ENCODE measurements at regions not wholly inside any gene's neighbourhood (a gene's known extent, or its start where the extent isn't known, plus 50 kb on each side); places are given as distances from the start of the nearest gene placed in this dataset.
"Not testable (repeated sequence)": the region's sequence is repeated elsewhere in the genome, so short reads cannot be mapped to it uniquely, and the experiment has no call there.

DNA sequence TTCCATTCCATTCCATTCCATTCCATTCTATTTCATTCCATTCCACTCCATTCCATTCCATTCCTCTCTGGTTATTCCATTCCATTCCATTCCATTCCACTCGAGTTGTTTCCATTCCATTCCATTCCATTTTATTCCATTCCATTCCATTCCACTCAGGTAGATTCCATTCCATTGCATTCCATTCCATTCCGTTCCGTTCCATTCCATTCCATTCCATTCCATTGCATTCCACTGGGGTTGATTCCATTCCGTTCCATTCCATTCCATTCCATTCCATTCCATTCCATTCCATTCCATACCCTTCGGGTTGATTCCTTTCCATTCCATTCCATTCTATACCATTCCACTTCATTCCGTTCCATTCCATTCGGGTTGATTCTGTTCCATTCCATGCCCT, 144.6 kb downstream of the CWH43 start:
- not testable (repeated sequence) for H3K9me2 ChIP-seq (replicated peaks; ENCODE audit: insufficient read depth); H3K4me1 ChIP-seq (ENCODE audit: insufficient read depth); H3K9me3 ChIP-seq (ENCODE audit: low read depth); H3K36me3 ChIP-seq (replicated peaks; ENCODE audit: insufficient read depth, low read depth); H3K27ac ChIP-seq; H3K4me3 ChIP-seq; H3K79me2 ChIP-seq; H2AFZ ChIP-seq; H4K20me1 ChIP-seq (ENCODE audit: insufficient read depth, poor library complexity, severe bottlenecking); H3K4me2 ChIP-seq; DNase-seq (ENCODE audit: low spot score); H3K27me3 ChIP-seq
- WGBS (ENCODE audit: low lambda C conversion rate, missing lambda C conversion rate) = 36% methylated on average over 3 of the region's 7 CpGs

DNA sequence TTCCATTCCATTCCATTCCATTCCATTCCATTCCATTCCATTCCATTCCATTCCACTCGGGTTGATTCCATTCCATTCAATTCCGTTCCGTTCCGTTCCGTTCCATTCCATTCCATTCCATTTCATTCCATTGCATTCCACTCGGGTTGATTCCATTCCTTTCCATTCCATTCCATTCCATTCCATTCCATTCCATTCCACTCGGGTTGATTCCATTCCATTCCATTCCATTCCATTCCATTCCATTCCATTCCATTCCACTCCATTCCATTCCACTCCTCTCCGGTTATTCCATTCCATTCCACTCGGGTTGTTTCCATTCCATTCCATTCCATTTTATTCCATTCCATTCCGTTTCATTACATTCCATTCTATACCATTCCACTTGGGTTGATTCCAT, 151.0 kb downstream of the CWH43 start:
- H3K36me3 ChIP-seq (replicated peaks; ENCODE audit: insufficient read depth, low read depth); H3K27ac ChIP-seq; H3K4me2 ChIP-seq; H4K20me1 ChIP-seq (ENCODE audit: insufficient read depth, poor library complexity, severe bottlenecking); H3K9me3 ChIP-seq (ENCODE audit: low read depth); H3K79me2 ChIP-seq; DNase-seq (ENCODE audit: low spot score); H3K4me3 ChIP-seq; H3K9me2 ChIP-seq (replicated peaks; ENCODE audit: insufficient read depth); H3K4me1 ChIP-seq (ENCODE audit: insufficient read depth); H3K27me3 ChIP-seq; H2AFZ ChIP-seq: not testable (repeated sequence)
- 50% methylated on average over 6 of the region's 10 CpGs for WGBS (ENCODE audit: low lambda C conversion rate, missing lambda C conversion rate)

DNA sequence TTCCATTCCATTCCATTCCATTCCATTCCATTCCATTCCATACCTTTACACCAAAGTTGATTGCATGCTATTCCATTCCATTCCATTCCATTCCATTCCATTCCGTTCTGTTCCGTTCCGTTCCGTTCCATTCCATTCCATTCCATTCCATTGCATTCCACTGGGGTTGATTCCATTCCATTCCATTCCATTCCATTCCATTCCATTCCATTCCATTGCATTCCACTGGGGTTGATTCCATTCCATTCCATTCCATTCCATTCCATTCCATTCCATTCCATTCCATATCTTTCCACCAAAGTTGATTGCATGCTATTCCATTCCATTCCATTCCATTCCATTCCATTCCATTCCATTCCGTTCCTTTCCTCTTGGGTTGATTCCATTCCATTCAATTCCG, 151.9 kb downstream of the CWH43 start:
- H4K20me1 ChIP-seq (ENCODE audit: insufficient read depth, poor library complexity, severe bottlenecking); DNase-seq (ENCODE audit: low spot score); H3K27me3 ChIP-seq; H3K36me3 ChIP-seq (replicated peaks; ENCODE audit: insufficient read depth, low read depth); H3K9me3 ChIP-seq (ENCODE audit: low read depth); H3K9me2 ChIP-seq (replicated peaks; ENCODE audit: insufficient read depth); H2AFZ ChIP-seq; H3K4me2 ChIP-seq; H3K4me1 ChIP-seq (ENCODE audit: insufficient read depth); H3K79me2 ChIP-seq; H3K4me3 ChIP-seq; H3K27ac ChIP-seq: not testable (repeated sequence)
- 49% methylated on average over 4 of the region's 6 CpGs for WGBS (ENCODE audit: low lambda C conversion rate, missing lambda C conversion rate)

DNA sequence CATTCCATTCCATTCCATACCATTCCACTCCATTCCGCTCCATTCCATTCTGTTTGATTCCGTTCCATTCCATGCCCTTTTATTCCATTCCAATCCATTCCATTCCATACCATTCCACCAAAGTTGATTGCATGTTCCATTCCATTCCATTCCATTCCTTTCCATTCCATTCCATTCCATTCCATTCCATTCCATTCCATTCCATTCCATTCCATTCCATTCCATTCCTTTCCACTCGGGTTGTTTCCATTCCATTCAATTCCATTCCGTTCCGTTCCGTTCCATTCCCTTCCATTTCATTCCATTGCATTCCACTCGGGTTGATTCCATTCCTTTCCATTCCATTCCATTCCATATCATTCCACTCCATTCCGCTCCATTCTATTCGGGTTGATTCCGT, 152.7 kb downstream of the CWH43 start:
- H3K4me1 ChIP-seq (ENCODE audit: insufficient read depth); DNase-seq (ENCODE audit: low spot score); H3K9me3 ChIP-seq (ENCODE audit: low read depth); H3K4me2 ChIP-seq; H3K79me2 ChIP-seq; H3K27me3 ChIP-seq; H3K27ac ChIP-seq; H3K4me3 ChIP-seq; H3K36me3 ChIP-seq (replicated peaks; ENCODE audit: insufficient read depth, low read depth); H2AFZ ChIP-seq; H3K9me2 ChIP-seq (replicated peaks; ENCODE audit: insufficient read depth); H4K20me1 ChIP-seq (ENCODE audit: insufficient read depth, poor library complexity, severe bottlenecking): not testable (repeated sequence)
- WGBS (ENCODE audit: low lambda C conversion rate, missing lambda C conversion rate) = 52% methylated on average over 4 of the region's 10 CpGs

DNA sequence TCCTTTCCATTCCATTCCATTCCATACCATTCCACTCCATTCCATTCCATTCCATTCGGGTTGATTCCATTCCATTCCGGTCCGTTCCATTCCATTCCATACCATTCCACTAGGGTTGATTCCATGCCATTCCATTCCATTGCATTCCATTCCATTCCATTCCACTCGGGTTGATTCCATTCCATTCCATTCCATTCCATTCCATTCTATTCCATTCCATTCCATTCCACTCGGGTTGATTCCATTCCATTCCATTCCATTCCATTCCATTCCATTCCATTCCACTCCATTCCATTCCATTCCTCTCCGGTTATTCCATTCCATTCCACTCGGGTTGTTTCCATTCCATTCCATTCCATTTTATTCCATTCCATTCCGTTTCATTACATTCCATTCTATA, 153.4 kb downstream of the CWH43 start:
- DNase-seq (ENCODE audit: low spot score); H3K27me3 ChIP-seq; H3K79me2 ChIP-seq; H3K4me1 ChIP-seq (ENCODE audit: insufficient read depth); H3K4me2 ChIP-seq; H3K9me2 ChIP-seq (replicated peaks; ENCODE audit: insufficient read depth); H3K9me3 ChIP-seq (ENCODE audit: low read depth); H3K27ac ChIP-seq; H3K4me3 ChIP-seq; H4K20me1 ChIP-seq (ENCODE audit: insufficient read depth, poor library complexity, severe bottlenecking); H3K36me3 ChIP-seq (replicated peaks; ENCODE audit: insufficient read depth, low read depth); H2AFZ ChIP-seq: not testable (repeated sequence)
- 70% methylated on average over 5 of the region's 8 CpGs for WGBS (ENCODE audit: low lambda C conversion rate, missing lambda C conversion rate)

DNA sequence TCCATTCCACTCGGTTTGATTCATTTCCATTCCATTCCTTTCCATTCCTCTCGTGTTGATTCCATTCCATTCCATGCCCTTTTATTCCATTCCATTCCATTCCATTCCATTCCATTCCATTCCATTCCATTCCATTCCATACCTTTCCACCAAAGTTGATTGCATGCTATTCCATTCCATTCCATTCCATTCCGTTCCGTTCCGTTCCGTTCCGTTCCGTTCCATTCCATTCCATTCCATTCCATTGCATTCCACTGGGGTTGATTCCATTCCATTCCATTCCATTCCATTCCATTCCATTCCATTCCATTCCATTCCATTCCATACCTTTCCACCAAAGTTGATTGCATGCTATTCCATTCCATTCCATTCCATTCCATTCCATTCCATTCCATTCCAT, 154.3 kb downstream of the CWH43 start:
- H3K9me2 ChIP-seq (replicated peaks; ENCODE audit: insufficient read depth); H4K20me1 ChIP-seq (ENCODE audit: insufficient read depth, poor library complexity, severe bottlenecking); H2AFZ ChIP-seq; H3K4me1 ChIP-seq (ENCODE audit: insufficient read depth); H3K36me3 ChIP-seq (replicated peaks; ENCODE audit: insufficient read depth, low read depth); H3K27me3 ChIP-seq; H3K4me2 ChIP-seq; H3K79me2 ChIP-seq; H3K27ac ChIP-seq; H3K4me3 ChIP-seq; H3K9me3 ChIP-seq (ENCODE audit: low read depth); DNase-seq (ENCODE audit: low spot score): not testable (repeated sequence)
- WGBS (ENCODE audit: low lambda C conversion rate, missing lambda C conversion rate) = 37% methylated on average over 7 of the region's 8 CpGs

DNA sequence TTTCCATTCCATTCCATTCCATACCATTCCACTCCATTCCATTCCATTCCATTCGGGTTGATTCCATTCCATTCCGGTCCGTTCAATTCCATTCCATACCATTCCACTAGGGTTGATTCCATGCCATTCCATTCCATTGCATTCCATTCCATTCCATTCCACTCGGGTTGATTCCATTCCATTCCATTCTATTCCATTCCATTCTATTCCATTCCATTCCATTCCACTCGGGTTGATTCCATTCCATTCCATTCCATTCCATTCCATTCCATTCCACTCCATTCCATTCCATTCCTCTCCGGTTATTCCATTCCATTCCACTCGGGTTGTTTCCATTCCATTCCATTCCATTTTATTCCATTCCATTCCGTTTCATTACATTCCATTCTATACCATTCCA, 155.9 kb downstream of the CWH43 start:
- H3K27me3 ChIP-seq; H3K27ac ChIP-seq; H3K36me3 ChIP-seq (replicated peaks; ENCODE audit: insufficient read depth, low read depth); H3K79me2 ChIP-seq; H2AFZ ChIP-seq; DNase-seq (ENCODE audit: low spot score); H3K9me3 ChIP-seq (ENCODE audit: low read depth); H4K20me1 ChIP-seq (ENCODE audit: insufficient read depth, poor library complexity, severe bottlenecking); H3K4me3 ChIP-seq; H3K9me2 ChIP-seq (replicated peaks; ENCODE audit: insufficient read depth); H3K4me1 ChIP-seq (ENCODE audit: insufficient read depth); H3K4me2 ChIP-seq: not testable (repeated sequence)
- 38% methylated on average over 5 of the region's 8 CpGs for WGBS (ENCODE audit: low lambda C conversion rate, missing lambda C conversion rate)

DNA sequence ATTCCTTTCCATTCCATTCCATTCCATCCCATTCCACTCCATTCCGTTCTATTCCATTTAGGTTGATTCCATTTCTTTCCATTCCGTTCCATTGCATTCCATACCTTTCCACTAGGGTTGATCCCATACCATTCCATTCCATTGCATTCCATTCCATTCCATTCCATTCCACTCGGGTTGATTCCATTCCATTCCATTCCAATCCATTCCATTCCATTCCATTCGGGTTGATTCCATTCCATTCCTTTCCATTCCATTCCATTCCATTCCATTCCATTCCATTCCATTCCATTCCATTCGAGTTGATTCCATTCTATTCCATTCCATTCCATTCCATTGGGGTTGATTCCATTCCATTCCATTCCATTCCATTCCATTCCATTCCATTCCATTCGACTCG, 161.1 kb downstream of the CWH43 start:
- not testable (repeated sequence) for DNase-seq (ENCODE audit: low spot score); H3K79me2 ChIP-seq; H3K27ac ChIP-seq; H3K4me2 ChIP-seq; H3K4me3 ChIP-seq; H2AFZ ChIP-seq; H3K27me3 ChIP-seq; H3K9me2 ChIP-seq (replicated peaks; ENCODE audit: insufficient read depth); H3K36me3 ChIP-seq (replicated peaks; ENCODE audit: insufficient read depth, low read depth); H4K20me1 ChIP-seq (ENCODE audit: insufficient read depth, poor library complexity, severe bottlenecking); H3K4me1 ChIP-seq (ENCODE audit: insufficient read depth); H3K9me3 ChIP-seq (ENCODE audit: low read depth)
- 59% methylated on average over 7 of the region's 7 CpGs for WGBS (ENCODE audit: low lambda C conversion rate, missing lambda C conversion rate)

DNA sequence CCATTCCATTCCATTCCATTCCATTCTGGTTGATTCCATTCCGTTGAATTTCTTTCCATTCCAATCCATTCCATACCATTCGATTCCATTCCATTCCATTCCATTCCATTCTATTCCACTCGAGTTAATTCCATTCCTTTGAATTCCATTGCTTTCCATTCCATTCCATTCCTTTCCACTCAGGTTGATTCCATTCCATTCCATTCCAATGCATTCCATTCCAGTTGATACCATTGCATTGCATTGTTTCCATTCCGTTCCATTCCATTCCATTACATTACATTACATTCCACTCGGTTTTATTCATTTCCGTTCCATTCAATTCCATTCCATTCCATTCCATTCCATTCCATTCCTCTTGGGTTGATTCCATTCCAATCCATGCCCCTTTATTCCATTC, 161.5 kb downstream of the CWH43 start:
- not testable (repeated sequence) for H3K4me2 ChIP-seq; H3K27me3 ChIP-seq; H4K20me1 ChIP-seq (ENCODE audit: insufficient read depth, poor library complexity, severe bottlenecking); H3K4me1 ChIP-seq (ENCODE audit: insufficient read depth); H3K36me3 ChIP-seq (replicated peaks; ENCODE audit: insufficient read depth, low read depth); H3K27ac ChIP-seq; H3K79me2 ChIP-seq; H3K4me3 ChIP-seq; H3K9me3 ChIP-seq (ENCODE audit: low read depth); H2AFZ ChIP-seq; H3K9me2 ChIP-seq (replicated peaks; ENCODE audit: insufficient read depth)
- peak; percentile 41 for DNase-seq (ENCODE audit: low spot score)
- WGBS (ENCODE audit: low lambda C conversion rate, missing lambda C conversion rate) = 54% methylated on average over 6 of the region's 6 CpGs

Data from hepatocyte (in vitro differentiated cells).